ENCODE measurements at regions not wholly inside any gene's neighbourhood (a gene's known extent, or its start where the extent isn't known, plus 50 kb on each side); places are given as distances from the start of the nearest gene placed in this dataset.

GRCh38 chr4:67020438-67020797 is 524.9 kb downstream of the CENPC start:
- DNase-seq (ENCODE audit: low read depth in 1 of 2, low spot score in 1 of 2): no peak
- no peaks in the 10 kb centered on the region for H3K27me3 ChIP-seq (ENCODE audit: insufficient read depth, poor library complexity, severe bottlenecking)
- H3K27ac ChIP-seq (replicated peaks): no peak overlapping the region
- no peak overlapping the region for H3K4me3 ChIP-seq (replicated peaks; ENCODE audit: insufficient read depth, low read length)
- TF ChIP-seq REST (IDR thresholded peaks at IDR 0.05; ENCODE audit: insufficient replicate concordance, low read depth) (no peak), POLR2AphosphoS5 (IDR thresholded peaks at IDR 0.05; ENCODE audit: low read depth) (no peak), SPI1 (IDR thresholded peaks at IDR 0.05; ENCODE audit: borderline replicate concordance, low read depth) (no peak), CTCF (IDR thresholded peaks at IDR 0.05; ENCODE audit: insufficient read depth, low read length) (no peak), GABPA (IDR thresholded peaks at IDR 0.05; ENCODE audit: low read depth) (no peak)

- Histone ChIP-seq H3K4me3 (replicated peaks; ENCODE audit: insufficient read depth, low read length) (no peak overlapping the region), H3K27ac (replicated peaks) (no peak overlapping the region), H3K27me3 (ENCODE audit: insufficient read depth, poor library complexity, severe bottlenecking) (no peaks in the 10 kb centered on the region)
- TF ChIP-seq REST (IDR thresholded peaks at IDR 0.05; ENCODE audit: insufficient replicate concordance, low read depth) (no peak), CTCF (IDR thresholded peaks at IDR 0.05; ENCODE audit: insufficient read depth, low read length) (no peak), GABPA (IDR thresholded peaks at IDR 0.05; ENCODE audit: low read depth) (no peak), SPI1 (IDR thresholded peaks at IDR 0.05; ENCODE audit: borderline replicate concordance, low read depth) (no peak), POLR2AphosphoS5 (IDR thresholded peaks at IDR 0.05; ENCODE audit: low read depth) (no peak)
- DNase-seq (ENCODE audit: low read depth in 1 of 2, low spot score in 1 of 2): no peak
Measured at GRCh38 chr4:67019686-67020437, 525.4 kb downstream of the CENPC start.

GRCh38 chr4:67014592-67014991 is 530.7 kb downstream of the CENPC start:
- TF ChIP-seq CTCF (IDR thresholded peaks at IDR 0.05; ENCODE audit: insufficient read depth, low read length): no peak
- TF ChIP-seq GABPA (IDR thresholded peaks at IDR 0.05; ENCODE audit: low read depth): no peak
- TF ChIP-seq SPI1 (IDR thresholded peaks at IDR 0.05; ENCODE audit: borderline replicate concordance, low read depth): no peak
- no peak for TF ChIP-seq POLR2AphosphoS5 (IDR thresholded peaks at IDR 0.05; ENCODE audit: low read depth)
- TF ChIP-seq REST (IDR thresholded peaks at IDR 0.05; ENCODE audit: insufficient replicate concordance, low read depth): no peak
- DNase-seq (ENCODE audit: low read depth in 1 of 2, low spot score in 1 of 2): no peak
- H3K27ac ChIP-seq (replicated peaks): no peak overlapping the region
- no peaks in the 10 kb centered on the region for H3K27me3 ChIP-seq (ENCODE audit: insufficient read depth, poor library complexity, severe bottlenecking)
- no peak overlapping the region for H3K4me3 ChIP-seq (replicated peaks; ENCODE audit: insufficient read depth, low read length)

Measured in HL-60 (cell line).